Activated naive CD4-positive, alpha-beta T cell treated with Interleukin-2 at 50 U/mL for 16 hours (primary cell): ENCODE measurements at regions not wholly inside any gene's neighbourhood (a gene's known extent, or its start where the extent isn't known, plus 50 kb on each side); places are given as distances from the start of the nearest gene placed in this dataset.

Experiments used
- DNase-seq: peaks from one replicate; pipeline ENCODE4 v3.0.0-alpha.2; 2020

DNA sequence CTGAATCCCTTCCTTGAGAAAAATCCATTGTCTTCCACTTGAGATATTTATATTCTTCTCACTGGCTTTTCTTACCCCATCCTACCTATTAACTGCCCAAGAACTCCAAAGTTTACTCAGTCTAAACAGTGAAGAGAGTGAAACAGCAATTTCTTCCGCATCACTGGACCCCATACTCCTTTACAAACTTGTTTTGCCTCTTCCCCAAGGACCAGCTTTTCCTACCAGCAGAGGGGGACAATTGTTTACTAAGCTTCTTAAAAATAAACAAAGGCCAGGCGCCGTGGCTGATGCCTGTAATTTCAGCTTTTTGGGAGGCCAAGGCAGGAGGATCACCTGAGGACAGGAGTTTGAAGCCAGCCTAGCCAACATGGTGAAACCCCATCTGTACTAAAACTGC lies 52.0 kb downstream of the LRATD1 start:
- no peak for DNase-seq

DNA sequence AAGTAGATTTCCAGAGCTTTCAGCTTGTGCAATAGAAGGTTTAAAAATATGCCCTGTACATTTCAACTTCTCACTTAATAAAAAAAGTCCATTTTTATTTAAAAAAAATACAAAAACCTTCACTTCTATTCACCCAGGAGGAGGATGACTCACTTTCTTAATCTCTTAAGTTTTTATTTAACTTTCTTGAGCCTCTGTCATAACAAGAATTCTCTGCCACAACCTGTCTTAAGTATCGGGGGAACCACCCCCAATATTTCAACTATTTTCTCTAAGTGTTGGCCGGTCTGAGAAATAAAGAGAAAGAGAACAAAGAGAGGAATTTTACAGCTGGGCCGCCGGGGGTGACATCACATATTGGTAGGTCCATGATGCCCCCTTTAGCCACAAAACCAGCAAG lies 58.4 kb downstream of the LRATD1 start:
- no peak for DNase-seq

GRCh38 chr2:14693874-14694273 lies 61.4 kb downstream of the LRATD1 start:
- DNase-seq, result no peak

- DNase-seq, result no peak
These were observed 68.2 kb downstream of the LRATD1 start for GRCh38 chr2:14700753-14701152.

GRCh38 chr2:14702258-14702657 lies 69.7 kb downstream of the LRATD1 start:
- DNase-seq, result no peak

DNA sequence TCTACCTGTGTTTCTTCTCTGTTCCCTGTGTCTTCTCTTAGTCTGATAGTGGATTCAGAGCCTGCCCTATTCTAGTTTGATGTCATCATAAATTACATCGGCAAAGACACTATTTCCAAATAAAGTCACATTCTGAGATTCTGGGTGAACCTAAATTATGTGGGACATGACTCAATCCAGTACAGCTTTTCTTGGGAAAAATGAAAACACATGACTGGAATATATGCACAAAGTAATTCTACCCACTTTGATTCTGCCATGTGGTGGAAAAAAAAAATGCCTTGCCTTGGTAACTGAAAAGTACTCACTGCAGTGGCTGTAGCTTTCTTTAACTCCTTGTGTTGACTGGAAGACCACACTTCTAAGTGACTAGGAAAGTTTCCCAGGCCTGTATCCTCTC lies 73.7 kb downstream of the LRATD1 start:
- no peak for DNase-seq

DNA sequence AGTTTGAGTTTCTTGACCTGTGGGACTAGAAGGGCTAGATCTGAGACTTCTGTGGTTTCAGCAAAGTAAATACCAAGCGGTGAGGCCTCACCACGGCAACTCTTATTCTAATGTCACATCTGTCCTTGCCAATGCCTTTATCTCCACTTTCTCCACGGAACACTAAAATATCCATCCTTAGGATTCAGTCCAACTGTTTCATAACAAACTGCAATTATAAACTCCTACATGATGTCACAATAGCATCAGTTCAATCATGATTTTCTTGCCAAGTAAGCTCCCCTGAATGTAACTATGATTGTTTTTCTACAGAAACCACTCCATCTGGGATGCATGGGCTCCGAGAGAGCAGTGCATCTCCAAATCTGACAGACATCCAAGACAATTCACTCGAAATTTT lies 79.6 kb downstream of the LRATD1 start:
- DNase-seq, result no peak

DNA sequence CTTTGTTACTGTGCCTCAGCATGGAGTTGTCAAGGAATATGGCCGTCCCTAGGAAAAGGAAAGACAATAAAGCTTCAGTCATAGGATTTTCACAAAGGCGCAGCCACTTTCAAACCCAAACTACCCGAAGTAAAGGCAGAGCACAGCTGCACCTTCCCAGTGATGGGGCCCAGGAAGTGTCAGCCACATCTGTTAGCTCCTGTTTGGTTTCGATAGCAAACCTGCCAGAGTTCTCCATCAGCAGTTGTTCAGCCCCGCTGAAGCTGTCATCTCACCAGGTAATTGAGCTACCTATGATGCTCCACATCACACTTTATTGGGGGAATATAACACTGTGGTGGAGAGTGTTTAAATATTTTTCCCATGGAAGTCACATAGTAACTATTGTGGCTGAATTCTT lies 80.7 kb downstream of the LRATD1 start:
- no peak for DNase-seq

DNA sequence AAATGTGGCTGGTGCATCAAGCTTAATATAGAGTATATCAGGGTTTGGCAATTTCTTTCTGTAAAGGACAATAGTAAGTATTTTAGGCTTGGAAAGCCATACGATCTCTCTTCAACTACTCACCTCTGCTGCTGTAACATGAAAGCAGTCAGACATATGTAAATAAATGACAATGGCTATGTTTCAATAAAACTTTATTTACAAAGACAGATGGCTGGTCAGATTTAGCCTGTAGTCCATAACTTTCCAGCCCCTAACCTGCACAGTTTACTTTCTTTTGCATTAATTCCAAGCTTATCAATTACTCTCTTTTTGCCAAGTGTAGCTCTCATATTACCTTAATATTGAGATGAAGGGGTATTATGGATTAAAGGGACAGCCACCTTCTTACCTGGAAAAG lies 83.1 kb downstream of the LRATD1 start:
- DNase-seq, result no peak

- DNase-seq, result no peak
These were observed 83.8 kb downstream of the LRATD1 start for GRCh38 chr2:14716319-14716718.

DNA sequence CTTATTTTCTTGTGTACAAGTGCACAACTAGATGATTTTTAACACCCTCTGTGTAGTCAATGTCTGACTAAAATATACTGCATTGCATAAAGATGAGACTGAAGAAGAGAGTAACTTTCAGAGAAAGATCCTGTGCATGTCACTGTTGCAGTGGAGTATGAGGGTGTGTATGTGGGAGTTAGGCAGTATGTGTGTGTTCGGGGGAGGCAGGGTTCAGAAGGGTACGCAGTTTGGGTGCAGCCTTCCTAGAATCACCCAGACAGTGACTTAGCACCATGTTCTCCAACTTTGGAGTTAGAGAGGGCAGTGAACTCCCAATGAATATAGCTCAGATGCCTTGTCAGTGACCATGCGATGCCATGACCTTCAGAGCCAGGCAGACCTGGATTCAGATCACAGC lies 84.6 kb downstream of the LRATD1 start:
- no peak for DNase-seq

- no peak for DNase-seq
These were observed 87.8 kb downstream of the LRATD1 start for GRCh38 chr2:14720319-14720718.

- no peak for DNase-seq
These were observed 88.2 kb downstream of the LRATD1 start for GRCh38 chr2:14720739-14721138.

DNA sequence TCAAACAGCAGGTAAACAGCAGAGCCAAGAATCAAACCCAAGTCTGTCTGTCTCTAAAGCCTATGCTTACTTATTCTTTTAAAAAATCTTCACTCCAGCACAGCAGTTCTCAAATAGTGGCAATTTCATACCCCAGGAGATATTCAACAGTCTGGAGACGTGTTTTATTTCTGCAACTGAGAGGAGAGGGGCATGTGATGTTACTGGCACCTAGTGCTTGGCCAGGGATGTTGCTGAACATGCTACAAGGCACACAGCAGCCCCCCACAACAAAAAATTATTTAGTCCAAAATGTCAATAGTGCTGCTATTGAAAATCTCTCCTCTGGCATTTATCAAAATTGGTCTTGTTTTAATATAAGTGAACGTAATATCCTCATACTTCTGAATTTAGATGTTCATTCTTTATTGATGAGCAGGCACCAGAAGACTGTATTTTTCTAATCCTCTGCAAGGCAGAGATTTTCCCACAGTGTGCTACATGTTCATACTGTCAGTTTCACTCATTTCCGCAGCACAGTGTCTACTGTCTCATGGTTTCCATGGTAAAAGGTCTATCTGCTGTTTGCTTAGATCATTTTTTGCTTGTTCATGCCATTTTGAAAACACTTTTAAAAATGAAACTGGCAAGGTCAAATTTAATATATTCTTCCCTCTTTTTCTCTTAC lies 90.5 kb downstream of the LRATD1 start:
- DNase-seq, result no peak

GRCh38 chr2:14723684-14724083 lies 91.2 kb downstream of the LRATD1 start:
- no peak for DNase-seq

DNA sequence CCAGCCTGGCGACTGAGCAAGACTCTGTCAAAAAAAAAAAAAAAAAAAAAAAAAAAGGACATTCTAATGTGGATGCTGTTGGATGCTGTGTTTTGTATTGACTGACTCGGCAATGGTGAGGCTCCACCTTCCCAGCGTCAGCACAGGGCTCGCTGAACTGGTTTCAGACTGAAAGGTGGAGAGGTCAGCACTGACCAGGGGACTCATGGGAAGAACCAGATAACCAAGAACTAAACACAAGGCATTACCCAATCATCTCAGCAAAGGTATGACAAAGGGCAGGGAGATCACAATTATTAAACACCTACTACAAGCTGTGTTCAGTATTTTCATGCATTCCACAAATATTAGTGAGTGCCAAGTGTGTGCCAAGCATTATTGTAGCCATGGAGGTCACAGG lies 103.2 kb downstream of the LRATD1 start:
- no peak for DNase-seq

DNA sequence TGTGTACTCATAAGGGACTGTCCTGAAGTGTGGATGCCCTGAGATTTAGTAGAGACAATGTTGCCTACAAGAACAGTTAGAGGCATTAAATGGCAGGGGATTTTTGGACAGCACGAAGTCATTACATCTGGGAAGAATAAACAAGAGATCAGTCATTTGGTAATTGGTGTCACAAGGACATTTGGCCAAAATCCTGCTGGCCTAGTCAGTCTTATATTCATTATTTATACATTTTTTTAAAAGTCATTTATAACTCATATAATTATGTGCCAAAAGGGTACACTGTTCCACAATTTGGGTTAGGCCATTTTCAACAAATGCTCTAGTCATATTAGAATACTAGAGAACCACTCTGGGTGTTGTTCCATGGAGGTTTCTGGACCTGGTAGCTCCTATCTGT lies 104.7 kb downstream of the LRATD1 start:
- DNase-seq, result no peak

DNA sequence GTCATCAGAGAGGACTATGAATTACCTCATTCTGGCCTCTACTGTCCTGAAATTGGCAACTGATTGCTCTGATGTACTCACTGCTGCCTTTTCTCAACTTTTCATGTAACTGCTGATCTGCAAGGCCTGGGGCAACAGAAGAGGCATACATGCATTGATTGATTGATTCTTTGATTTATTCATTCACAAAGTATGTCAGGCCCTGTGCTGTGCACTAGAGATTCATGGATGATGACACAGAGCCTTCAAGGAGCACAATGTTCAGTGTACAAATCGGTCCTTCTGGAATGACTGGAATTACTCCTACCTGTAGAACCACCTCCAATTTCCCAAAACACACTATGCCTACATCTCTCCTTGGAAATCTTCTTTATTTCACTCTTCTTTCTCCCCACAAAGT lies 111.3 kb downstream of the LRATD1 start:
- no peak for DNase-seq

DNA sequence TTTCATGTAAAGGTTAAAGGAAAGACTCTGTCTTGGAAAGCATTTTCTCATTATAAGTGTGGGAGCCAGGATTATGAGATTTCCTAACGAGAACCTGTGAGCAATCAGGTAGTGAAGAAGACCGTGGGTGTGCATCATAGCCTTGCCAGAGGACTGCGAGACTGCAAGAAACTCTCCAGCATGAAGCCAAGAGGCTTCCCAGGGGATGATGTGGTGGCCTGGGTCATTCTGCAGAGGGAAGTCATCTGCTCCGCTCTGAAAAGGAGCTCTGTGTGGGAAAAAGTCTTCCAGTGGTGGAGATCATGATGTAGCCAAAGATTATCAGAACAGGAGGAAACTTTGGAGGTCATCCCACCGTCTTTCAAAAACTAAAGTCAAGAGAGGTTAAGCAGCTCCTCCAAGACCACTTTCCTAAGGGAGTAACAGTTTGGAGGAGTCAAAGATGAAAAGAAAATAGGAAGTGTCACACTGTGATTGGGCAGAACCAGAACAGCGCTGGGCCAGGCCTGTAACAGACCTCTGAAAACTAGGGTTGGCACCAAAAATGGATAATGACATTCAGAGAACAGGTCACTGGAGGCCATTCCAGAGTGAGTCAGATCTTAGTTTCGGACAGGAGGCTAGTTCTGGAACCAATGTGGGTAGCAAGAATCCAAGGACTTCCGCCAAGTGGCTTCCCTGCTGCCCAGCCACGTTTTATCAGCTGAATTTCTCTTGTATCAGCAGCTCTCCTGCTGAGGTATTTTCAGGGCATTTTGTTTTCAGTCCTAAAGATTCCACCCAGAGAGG lies 113.0 kb downstream of the LRATD1 start:
- DNase-seq, result no peak

DNA sequence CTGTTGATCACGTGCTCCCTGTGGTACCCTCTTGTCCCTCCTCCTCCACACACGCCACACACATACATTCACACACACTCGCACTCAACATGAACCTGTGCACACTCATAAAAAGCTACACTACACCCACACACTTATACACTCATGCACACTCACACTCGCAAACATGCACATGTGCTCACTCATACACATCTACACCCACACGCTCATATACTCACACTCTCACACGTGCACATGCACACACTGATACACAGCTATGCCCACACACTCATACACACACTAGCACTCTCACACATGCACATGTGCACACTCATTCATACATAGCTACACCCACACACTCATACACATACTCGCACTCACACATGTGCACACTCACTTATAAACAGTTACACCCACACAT lies 113.6 kb downstream of the LRATD1 start:
- DNase-seq, result no peak

DNA sequence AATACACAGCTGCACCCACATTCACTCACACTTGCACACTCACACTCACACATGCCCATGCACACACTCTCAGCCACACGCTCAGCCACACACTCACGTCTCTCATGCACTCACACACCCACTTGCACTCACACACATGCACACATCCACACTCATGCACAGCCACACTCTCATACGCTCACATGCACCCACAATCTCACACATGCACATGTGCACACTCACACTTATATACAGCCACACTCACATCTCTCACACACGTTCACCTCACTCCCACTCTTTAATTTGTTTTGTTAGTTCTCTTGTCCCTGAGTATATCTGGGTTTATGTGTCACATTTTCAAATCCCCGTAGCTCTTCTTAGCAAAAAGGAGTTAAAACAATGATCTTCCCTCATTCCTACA lies 114.9 kb downstream of the LRATD1 start:
- no peak for DNase-seq

DNA sequence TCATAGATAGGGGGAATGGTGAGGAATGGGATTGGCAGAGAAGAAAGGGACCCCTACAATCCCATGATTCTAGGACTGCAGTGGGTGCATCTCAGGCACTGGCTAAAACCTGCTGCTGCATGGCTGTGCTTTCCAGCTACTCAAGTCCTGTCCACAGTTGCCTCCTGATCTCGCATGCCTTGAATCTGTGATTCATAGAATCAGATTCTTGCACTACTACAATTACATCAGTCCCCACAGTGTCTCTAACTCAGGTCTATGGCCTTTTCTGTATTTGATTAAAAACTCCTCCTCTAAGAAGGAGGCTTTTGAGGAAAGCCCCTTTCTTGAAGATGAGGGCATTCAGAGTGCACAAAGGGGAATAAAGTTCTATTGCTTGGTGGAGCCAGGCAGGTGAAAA lies 117.4 kb downstream of the LRATD1 start:
- DNase-seq, result no peak

- no peak for DNase-seq
These were observed 117.9 kb downstream of the LRATD1 start for GRCh38 chr2:14750433-14750832.

- no peak for DNase-seq
These were observed 119.1 kb downstream of the LRATD1 start for GRCh38 chr2:14751581-14751980.

- no peak for DNase-seq
These were observed 119.8 kb downstream of the LRATD1 start for GRCh38 chr2:14752295-14752694.
